ENCODE measurements at regions not wholly inside any gene's neighbourhood (a gene's known extent, or its start where the extent isn't known, plus 50 kb on each side); places are given as distances from the start of the nearest gene placed in this dataset.

DNA sequence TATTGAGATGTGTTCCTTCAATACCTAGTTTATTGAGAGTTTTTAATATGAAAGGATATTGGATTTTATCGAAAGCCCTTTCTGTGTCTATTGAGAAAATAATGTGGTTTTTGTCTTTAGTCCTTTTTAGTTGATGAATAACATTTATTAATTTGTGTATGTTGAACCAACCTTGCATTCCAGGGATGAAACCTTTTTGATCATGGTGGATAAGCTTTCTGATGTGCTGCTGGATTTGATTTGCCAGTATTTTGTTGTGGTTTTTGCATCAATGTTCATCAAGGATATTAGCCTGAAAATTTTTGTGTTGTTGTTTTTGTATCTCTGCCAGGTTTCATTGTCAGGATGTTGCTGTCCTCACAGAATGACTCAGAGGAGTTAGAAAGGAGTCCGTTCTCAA, 1710.4 kb downstream of the SUCLG1 start:
- TF ChIP-seq, protein P1, sequence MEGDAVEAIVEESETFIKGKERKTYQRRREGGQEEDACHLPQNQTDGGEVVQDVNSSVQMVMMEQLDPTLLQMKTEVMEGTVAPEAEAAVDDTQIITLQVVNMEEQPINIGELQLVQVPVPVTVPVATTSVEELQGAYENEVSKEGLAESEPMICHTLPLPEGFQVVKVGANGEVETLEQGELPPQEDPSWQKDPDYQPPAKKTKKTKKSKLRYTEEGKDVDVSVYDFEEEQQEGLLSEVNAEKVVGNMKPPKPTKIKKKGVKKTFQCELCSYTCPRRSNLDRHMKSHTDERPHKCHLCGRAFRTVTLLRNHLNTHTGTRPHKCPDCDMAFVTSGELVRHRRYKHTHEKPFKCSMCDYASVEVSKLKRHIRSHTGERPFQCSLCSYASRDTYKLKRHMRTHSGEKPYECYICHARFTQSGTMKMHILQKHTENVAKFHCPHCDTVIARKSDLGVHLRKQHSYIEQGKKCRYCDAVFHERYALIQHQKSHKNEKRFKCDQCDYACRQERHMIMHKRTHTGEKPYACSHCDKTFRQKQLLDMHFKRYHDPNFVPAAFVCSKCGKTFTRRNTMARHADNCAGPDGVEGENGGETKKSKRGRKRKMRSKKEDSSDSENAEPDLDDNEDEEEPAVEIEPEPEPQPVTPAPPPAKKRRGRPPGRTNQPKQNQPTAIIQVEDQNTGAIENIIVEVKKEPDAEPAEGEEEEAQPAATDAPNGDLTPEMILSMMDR (IDR thresholded peaks at IDR 0.05; ENCODE audit: borderline replicate concordance, extremely low read depth, low read length, poor library complexity, severe bottlenecking) = no peak
- TF ChIP-seq EZH2 (IDR thresholded peaks at IDR 0.05; ENCODE audit: borderline replicate concordance, low read depth, low read length, severe bottlenecking) = no peak
